Inflammatory macrophage (primary cell): ENCODE measurements at regions not wholly inside any gene's neighbourhood (a gene's known extent, or its start where the extent isn't known, plus 50 kb on each side); places are given as distances from the start of the nearest gene placed in this dataset.
A peak's percentile ranks its signal among the peaks of the same experiment; 100 is the strongest.
"Not testable (repeated sequence)": the region's sequence is repeated elsewhere in the genome, so short reads cannot be mapped to it uniquely, and the experiment has no call there.

Source experiments
- DNase-seq, 2 donors: peaks; one replicate each; pipeline ENCODE4 v3.0.0-alpha.2; 2020 to 2022

DNA sequence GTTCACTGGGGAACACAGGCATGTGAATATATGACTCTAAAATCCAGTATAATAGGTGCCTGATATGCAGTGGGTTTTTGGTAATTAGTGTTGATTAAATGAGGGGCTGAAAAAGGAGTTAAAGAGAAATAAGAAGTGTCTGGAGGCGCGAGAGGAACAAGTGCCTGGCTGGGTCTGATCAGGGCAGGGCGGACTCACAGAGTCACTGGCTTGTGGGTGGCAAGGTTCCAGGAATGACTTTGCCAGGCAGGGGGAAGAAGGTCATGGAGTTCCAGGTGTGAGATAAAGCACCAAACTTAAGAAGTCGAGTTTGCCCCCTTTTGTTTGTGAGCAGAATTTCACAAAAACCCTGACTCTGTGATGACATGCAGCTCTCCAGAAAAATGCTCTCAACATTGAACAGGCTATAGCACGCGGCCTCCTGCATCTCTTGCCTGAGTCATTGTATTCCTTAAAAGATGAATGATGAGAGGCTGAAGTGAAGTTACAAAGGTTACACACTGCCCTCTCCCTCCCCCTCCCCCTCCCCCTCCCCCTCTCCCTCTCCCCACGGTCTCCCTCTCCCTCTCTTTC is 63.0 kb upstream of the LMCD1 start:
- DNase-seq: no peak

DNA sequence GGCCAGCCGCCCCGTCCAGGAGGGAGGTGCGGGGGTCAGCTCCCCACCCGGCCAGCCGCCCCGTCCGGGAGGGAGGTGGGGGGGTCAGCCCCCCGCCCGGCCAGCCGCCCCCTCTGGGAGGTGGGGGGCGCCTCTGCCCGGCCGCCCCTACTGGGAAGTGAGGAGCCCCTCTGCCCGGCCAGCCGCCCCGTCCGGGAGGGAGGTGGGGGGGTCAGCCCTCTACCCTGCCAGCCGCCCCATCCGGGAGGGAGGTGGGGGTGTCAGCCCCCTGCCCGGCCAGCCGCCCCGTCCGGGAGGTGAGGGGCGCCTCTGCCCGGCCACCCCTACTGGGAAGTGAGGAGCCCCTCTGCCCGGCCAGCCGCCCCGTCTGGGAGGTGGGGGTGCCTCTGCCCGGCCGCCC is 61.5 kb upstream of the LMCD1 start:
- DNase-seq: not testable (repeated sequence)

DNA sequence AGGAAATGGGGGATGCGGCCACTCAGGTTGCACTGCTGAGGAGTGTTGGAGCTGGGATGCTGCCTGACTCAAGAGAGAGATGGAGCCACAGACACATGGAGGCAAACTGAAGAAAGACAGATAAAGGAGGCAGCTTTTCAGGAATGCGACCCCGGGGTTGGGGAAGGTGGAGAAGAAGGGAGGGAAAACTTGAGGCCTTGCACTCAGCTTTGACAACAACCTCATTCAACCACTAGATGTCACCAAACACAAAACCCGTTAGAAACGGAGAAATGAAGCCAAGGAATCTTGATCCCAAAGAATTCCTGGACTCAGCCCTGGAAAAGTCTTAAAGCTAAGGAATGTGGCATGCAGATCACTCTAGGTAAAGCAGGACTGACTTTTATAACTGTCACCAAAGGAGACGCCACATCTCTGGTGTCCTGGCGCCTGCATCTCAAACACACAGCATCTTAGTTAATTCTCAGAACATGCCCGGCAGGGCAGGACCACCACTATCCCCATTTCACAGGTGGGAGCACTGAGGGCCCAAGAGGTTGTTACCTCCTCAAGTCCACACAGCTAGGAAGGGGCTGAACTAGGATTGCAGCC is 59.6 kb upstream of the LMCD1 start:
- peak; percentile 12 to 22 for DNase-seq

DNA sequence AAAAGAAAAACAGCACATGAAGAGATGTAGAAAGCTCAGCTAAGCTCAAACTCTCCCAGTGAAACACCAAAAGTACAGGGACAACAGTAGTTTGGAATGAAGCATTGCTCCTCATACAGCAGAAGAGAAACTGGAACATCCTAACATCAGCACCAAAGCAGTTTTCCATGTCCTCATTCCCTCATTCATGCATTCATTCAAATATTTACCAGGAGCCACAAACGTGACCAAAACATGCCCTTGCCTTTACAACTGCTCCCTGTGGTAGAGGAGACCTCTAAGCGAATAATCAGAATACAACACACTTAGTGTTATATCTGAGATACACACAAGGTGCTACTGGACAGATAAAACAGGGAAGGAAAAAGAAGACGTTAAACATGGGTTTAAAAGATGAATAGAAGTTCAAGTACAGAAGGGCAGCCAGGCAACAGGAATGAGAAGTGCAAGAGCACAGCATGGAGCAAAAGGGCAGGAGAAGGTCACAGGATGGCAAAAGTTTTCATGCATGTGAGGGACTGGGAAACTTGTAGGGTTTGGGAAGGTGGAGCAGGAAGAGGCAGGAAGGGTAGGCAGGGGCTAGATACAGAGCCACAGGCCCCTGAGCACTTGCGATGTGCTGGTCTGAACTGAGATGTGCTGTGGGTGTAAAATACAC is 58.5 kb upstream of the LMCD1 start:
- DNase-seq: no peak

DNA sequence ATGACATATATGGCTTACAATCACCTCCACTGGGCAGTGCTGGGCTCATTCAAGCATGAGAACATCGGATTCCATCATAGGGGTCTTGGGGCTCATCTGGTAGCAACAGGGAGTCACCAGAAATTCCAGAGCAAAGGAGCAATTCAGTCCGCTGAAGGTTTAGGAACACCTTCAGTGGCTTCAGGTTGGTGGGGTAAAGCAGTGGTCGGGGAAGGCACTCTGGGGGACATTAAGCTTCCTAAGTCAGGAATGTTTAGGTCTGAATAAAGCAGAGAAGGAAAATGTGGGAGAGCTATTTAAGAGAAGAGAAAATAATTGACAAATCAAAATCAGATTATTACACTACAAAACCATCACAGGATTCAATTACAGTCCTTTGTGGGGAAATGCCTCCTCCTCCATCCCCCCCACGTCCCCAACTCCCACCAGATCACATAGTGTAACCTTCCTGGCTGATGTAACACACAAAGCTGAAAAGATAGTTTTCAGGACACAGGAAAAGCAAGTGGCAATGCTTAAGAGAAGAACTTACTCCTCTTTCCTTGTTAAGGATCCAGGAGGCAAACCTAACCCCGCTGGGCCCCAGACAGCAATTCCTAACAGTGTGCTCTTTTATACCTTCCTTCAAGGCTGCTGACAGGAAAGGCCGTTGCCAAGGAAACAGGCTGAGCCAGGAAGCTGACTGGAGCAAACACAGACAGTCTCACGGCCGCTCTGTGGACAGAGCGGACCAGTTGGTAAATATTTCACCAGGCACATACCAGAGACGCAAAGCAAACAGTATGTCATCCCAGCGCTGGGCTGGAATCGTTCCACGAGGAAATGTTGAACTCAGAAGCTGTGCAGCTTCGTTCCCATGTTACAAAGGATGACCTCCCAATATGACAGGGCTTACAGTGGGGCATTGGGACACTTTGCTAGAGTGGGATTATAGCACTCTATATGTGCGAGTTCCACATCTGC is 57.5 kb upstream of the LMCD1 start:
- peak in 1 of 2 donors; percentile 12 for DNase-seq

DNA sequence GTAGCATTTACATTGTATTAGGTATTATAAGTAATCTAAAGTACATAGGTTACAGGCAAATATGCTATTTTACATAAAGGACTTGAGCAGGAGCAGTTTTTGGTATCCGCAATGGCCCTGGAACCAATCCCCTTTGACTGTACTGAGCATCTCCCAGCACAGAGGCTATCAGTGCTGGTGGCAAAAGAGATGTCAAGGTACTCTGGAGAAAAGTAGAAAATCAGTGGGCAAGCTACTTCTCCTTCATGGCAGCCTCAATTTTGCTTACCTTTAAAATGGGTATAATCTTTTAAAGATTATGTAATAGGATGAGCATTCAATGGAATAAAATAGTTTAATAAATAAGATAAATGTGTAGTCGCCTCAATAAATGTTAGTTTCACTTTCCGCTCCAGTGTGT is 56.7 kb upstream of the LMCD1 start:
- no peak for DNase-seq

DNA sequence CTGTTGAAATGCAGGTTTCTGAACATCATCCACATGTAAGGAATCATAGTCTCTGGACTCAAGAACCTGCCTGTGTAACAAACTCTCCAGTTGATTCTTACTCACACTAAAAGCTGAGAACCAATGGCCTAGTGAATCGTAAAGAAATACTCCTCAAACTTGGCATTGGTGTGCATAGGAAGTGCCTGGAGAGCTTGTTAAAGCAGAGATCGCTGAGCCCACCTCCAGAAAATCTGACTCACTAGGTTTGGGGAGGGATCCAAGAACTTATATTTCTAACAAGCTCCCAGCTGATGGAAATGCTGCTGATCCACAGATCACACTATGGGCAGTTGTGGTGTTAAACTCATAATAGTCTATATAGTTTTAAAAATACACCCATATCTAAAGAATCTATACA is 55.8 kb upstream of the LMCD1 start:
- no peak for DNase-seq

DNA sequence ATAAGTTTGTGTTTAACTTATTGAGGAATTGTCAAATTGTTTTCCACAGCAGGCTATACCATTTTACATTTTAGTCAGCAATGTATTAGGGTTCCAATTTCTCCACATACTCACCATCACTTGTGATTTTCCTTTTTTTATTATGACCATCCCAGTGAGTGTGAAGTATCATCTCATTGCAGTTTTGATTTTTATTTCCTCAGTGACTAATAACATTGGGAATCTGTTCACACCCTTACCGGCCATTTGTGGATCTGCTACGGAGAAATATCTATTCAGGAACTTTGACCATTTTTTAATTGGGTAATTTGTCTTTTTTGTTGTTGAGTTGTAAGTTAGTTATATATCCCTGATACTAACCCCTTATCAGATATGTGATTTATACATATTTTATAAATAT is 54.8 kb upstream of the LMCD1 start:
- DNase-seq: no peak

DNA sequence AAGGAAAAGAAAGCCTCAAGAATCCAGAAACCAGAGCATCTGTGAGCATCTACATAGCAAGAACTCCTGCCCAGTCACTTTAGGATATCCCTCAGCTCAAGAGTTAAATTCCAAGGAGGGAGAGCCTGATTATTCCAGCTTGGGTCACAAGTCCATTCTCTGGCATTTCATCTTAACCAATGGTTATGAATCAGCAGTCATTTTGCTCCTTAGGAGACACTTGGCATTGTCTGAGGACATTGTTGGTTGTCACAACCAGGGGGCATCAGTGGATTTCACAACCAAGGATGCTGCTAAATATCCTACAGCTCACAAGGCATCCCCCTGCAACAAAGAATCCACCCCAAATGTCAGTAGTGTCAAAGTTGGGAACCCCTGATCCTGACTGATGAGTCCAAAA is 51.0 kb upstream of the LMCD1 start:
- DNase-seq: no peak

DNA sequence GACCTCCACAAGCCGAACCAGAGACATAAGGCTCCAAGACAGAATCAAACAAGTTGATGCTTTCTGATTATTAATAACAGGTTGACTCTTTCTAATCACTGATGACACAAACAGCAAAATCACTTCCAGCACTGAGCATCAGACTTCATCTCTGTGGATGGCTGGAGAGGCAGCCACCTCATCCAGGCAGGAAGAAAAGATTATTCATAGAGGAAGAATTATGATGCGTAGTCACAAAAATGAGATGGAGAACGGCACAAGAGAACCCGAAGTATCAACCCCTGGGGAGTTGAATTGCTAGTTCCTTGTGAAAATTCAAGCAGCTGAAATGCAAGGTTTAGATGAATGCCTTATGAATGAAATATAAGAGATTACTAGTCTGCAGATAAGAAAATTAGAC is 49.9 kb upstream of the LMCD1 start:
- DNase-seq: no peak
